Omental fat pad (tissue), 3 donors: ENCODE measurements at regions not wholly inside any gene's neighbourhood (a gene's known extent, or its start where the extent isn't known, plus 50 kb on each side); places are given as distances from the start of the nearest gene placed in this dataset.

Experiments used
- ATAC-seq: fragments of 150-250 bp; one replicate; pipeline ENCODE4 v1.9.1; 2016; ENCODE audit warnings: mild to moderate bottlenecking, moderate library complexity; ENCODE audit not compliant: low FRiP score
- DNase-seq: peaks from one replicate; pipeline ENCODE4 v3.0.0-alpha.2; 2019; ENCODE audit warnings: low spot score
- TF ChIP-seq, protein P1 (sequence below), 3 donors: fragments of 450-650 bp; IDR thresholded peaks; one replicate each; pipeline ENCODE4 v1.5.1; 2016 to 2017; ENCODE audit warnings: antibody characterized with exemption in 3 of 3, mild to moderate bottlenecking in 3 of 3, moderate library complexity in 2 of 3

DNA sequence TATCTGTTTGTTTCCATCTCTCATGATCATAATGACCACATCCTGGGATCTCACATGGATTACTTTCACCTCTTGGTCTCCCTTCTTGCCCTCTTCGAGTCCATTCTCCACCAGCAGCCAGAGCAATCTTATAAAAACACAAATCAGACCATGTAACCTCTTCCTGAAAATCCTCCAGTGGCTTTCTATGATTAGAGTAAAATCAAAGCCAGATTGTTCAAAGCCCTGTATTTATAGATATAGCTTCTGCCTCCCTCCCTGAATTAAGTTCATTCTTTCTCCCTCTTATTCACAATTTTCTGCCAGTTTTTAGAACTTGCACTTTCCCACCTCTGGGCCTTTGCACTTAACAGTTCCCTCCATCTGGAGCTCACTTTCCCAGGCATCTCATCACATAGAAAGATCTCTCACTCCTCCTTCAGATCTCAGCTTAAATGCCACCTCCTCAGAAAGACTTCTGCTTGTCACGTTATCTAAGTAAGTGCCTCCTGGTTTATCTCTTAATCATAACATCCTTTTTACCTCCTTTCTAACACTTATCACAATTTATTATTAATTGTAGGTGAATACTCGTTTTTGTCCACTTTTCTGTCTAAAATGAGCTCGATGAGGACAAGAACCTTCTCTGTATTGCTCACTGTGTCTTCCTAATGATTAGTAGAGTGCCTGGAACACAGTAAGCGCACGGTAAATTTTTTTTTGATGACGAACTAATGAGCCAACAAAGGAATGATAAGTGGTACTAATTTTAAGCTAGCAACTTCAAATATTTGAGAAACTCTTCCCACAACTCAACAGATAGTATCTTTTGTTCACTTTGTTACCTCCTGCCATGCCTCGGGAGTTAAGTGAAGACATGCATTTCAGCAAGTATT, 80.5 kb downstream of the CYB561 start:
- DNase-seq (no peak), ATAC-seq (no peak)
- TF ChIP-seq, protein P1, sequence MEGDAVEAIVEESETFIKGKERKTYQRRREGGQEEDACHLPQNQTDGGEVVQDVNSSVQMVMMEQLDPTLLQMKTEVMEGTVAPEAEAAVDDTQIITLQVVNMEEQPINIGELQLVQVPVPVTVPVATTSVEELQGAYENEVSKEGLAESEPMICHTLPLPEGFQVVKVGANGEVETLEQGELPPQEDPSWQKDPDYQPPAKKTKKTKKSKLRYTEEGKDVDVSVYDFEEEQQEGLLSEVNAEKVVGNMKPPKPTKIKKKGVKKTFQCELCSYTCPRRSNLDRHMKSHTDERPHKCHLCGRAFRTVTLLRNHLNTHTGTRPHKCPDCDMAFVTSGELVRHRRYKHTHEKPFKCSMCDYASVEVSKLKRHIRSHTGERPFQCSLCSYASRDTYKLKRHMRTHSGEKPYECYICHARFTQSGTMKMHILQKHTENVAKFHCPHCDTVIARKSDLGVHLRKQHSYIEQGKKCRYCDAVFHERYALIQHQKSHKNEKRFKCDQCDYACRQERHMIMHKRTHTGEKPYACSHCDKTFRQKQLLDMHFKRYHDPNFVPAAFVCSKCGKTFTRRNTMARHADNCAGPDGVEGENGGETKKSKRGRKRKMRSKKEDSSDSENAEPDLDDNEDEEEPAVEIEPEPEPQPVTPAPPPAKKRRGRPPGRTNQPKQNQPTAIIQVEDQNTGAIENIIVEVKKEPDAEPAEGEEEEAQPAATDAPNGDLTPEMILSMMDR (IDR thresholded peaks at IDR 0.05) = no peak

DNA sequence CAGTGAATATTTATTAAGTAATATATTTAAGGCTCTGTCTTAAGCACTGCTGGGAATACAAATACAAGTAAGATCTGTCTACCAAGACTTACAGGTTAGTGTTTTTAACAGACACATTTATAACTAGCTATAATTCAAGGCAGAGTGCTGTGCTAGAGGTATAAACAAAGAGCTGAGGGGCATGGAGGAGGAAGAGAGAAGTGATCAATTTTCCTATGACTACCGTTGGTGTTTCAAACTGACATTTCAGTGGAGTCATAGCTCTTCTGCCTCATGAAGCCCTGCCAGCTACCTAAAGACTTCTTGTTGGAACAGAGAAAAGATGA, 79.9 kb downstream of the CYB561 start:
- no peak for DNase-seq
- no peak for ATAC-seq
- TF ChIP-seq, protein P1 (IDR thresholded peaks at IDR 0.05) = no peak

GRCh38 chr17:63369233-63369632, 76.9 kb downstream of the CYB561 start:
- ATAC-seq = no peak
- DNase-seq = no peak
- TF ChIP-seq, protein P1 (IDR thresholded peaks at IDR 0.05) = no peak

GRCh38 chr17:63370696-63371095, 75.4 kb downstream of the CYB561 start:
- TF ChIP-seq, protein P1 (IDR thresholded peaks at IDR 0.05) = no peak
- ATAC-seq (no peak), DNase-seq (no peak)

- ATAC-seq = no peak
- DNase-seq = no peak
- TF ChIP-seq, protein P1 (IDR thresholded peaks at IDR 0.05) = no peak
These were observed 69.2 kb downstream of the CYB561 start for GRCh38 chr17:63376949-63377348.

DNA sequence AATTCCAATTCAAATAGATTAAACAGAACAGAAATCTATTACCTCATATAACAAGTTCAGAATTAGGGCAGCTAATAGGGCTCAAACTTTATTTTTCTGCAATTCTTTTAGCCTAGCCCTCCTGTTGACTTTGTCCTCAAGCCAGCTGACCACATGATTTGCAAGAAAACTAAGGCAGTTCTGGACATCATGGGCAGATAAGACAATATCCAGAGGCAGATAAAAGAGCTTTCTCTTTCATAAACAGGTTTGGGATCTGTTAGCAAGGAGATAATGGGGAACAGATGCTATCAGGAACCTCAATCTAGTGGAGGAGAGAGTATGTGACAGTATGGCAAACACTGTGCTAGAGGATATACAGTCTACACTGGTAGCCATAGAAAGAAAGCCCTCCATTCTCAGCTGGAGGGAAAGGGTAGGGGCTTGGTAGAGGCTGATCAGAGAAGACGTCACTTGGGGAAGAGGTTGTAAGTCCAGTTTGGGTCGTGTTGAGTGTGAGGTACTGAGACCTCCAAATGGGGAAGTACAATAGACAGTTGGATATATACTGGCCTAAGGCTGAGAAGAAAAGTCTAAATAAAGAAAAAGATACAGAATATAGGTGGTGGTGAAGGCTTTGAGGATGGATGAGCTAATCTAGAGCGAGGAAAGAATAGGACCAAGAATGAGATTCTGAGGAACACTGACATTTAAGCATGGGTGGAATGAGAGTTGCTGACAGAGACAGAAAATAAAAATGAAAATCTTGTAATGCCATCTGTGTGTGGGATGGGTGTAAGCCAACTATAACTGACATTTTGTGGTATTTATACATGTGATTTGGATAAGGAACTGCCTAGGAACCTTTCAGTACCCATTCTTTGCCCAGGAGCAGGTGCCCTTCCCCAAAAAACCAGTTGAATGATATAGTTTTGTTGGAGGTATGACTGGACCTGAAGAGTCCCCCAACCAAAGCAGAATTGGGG, 67.4 kb downstream of the CYB561 start:
- DNase-seq = no peak
- no peak for ATAC-seq

More for the DNA sequence above, 67.4 kb downstream of the CYB561 start:
- TF ChIP-seq, protein P1 (IDR thresholded peaks at IDR 0.05) = no peak
